ENCODE measurements at regions not wholly inside any gene's neighbourhood (a gene's known extent, or its start where the extent isn't known, plus 50 kb on each side); places are given as distances from the start of the nearest gene placed in this dataset.

DNA sequence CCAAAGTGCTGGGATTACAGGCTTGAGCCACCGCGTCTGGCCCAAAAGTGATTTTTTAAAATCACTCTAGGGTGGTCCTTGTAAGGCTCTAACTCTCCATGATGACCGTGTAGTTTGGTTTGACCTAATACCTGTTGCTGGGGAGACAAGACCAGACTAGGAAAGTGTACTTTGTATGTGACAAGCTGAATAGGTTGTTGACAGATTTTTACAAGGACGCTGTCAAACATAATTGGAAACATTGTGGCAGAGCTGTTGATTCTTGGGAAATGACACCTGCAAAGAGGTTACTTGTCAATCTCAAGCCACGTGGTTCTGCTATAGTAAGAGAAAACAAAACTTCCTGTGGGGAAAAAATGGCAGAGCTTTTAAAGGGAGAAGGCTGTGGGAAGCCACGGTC is 802.4 kb upstream of the HS3ST1 start:
- DNase-seq (ENCODE audit: low read depth in 1 of 2, low spot score in 1 of 2), result no peak

GRCh38 chr4:12221031-12221430 is 792.3 kb upstream of the HS3ST1 start:
- DNase-seq (ENCODE audit: low read depth in 1 of 2, low spot score in 1 of 2), result no peak

DNA sequence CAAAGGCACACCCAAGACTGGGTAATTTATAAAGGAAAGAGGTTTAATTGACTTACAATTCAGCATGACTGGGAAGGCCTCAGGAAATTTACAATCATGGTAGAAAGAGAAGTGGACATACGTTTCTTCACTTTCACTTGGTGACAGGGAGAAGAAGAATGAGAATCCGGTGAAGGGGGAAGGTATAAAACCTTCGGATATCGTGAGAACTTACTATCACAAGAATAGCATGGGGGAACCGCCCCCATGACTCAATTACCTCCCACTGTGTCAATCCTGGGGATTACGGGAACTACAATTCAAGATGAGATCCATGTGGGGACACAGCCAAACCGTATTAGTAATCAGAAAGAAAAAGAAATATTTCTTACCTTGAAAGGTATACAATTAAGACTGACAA is 782.9 kb upstream of the HS3ST1 start:
- no peak for DNase-seq (ENCODE audit: low read depth in 1 of 2, low spot score in 1 of 2)

GRCh38 chr4:12207396-12207795 is 778.7 kb upstream of the HS3ST1 start:
- no peak for DNase-seq (ENCODE audit: low read depth in 1 of 2, low spot score in 1 of 2)

GRCh38 chr4:12206091-12206490 is 777.4 kb upstream of the HS3ST1 start:
- DNase-seq (ENCODE audit: low read depth in 1 of 2, low spot score in 1 of 2), result no peak

DNA sequence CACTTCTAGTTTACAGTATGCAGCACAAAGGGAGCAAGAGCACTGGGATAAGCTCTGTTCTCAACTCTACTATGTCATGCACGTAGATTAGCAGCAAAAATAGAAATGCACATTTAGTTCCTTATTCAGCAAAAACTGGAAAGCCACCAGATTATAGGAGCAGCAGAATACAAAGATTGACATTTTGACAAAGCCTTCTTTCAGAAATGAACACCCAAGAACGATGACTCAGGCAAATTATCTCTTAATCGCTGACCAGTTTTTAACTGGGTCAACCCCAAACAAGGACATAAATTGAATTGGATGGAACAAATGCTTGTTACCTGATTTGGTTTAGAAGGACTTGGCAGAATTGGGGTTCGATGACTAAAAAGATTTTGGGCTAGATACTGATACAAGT is 775.3 kb upstream of the HS3ST1 start:
- no peak for DNase-seq (ENCODE audit: low read depth in 1 of 2, low spot score in 1 of 2)

- no peak for DNase-seq (ENCODE audit: low read depth in 1 of 2, low spot score in 1 of 2)
Observed at GRCh38 chr4:12200226-12200625, 771.5 kb upstream of the HS3ST1 start.

- no peak for DNase-seq (ENCODE audit: low read depth in 1 of 2, low spot score in 1 of 2)
Observed at GRCh38 chr4:12186526-12186925, 757.8 kb upstream of the HS3ST1 start.

- DNase-seq (ENCODE audit: low read depth in 1 of 2, low spot score in 1 of 2), result no peak
Observed at GRCh38 chr4:12178614-12179610, 750.2 kb upstream of the HS3ST1 start.

GRCh38 chr4:12177416-12177815 is 748.7 kb upstream of the HS3ST1 start:
- DNase-seq (ENCODE audit: low read depth in 1 of 2, low spot score in 1 of 2), result no peak

DNA sequence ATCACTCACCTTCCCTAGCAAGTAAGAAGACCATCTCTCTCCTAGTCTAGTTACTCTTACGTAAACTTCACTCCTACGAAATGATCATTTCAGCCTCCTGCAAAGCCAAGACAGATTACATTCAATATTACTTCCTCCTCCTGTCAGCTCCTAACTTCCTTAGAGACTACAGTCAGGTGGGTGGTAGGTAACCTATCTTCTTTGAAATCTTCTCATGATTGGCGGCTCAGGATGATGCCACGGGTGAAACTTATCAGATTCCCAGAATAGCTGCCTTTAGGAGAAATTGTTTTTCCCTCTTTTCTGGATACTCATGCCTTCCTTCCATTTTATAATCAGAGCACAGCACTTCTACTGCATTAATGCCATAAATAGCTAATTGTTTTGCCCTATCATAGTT is 744.8 kb upstream of the HS3ST1 start:
- DNase-seq (ENCODE audit: low read depth in 1 of 2, low spot score in 1 of 2), result no peak

DNA sequence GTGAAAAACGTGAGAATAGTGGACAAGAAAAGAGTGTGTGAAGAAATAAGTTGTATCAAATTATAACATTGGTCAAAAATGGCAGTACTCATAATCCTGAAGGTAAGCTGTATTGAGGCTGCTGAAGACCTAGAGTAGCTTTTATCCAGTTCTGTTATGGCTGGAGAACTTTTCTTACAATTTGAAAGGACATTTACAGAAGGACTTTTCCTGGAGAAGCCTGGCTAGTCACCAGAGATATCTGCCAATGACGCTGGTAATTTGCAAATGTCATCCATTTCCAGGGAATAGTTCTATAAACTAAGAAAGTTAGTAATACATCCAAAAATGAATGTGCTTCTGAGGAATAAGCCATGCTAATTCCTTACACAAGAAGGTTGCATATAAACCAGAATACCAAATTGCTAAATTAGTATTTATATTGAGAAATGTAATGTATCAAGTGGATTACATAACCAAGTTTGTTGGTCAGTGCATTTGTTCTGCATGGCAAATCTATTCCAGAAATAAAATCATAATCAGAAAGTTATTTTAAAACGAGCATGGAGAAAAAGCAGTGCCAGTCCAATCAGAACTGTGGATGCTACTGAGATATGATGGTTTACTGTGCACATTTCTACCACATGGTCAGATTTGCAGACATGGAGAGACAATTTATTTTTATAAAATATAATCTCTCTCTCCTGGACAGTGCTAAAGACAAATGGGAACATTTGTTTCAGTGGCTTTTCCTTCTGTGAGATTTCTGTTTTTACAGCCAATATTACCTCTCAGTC is 743.7 kb upstream of the HS3ST1 start:
- no peak for DNase-seq (ENCODE audit: low read depth in 1 of 2, low spot score in 1 of 2)

- no peak for DNase-seq (ENCODE audit: low read depth in 1 of 2, low spot score in 1 of 2)
Observed at GRCh38 chr4:12170308-12170707, 741.6 kb upstream of the HS3ST1 start.

DNA sequence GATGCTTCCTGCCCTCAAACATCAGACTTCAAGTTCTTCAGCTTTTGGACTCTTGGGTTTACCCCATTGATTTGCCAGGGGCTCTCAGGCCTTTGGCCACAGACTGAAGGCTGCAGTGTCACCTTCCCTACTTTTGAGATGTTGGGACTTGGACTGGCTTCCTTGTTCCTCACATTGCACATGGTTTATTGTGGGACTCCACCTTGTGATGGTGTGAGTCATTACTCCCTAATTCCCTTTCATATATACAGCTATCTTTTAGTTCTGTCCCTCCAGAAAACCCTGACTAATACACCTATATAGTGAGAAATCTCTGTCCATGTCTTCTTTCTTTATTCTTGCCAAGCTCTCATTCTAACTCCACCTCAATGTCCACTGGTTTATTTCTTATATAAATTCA is 736.9 kb upstream of the HS3ST1 start:
- DNase-seq (ENCODE audit: low read depth in 1 of 2, low spot score in 1 of 2), result no peak

GRCh38 chr4:12146339-12146738 is 717.6 kb upstream of the HS3ST1 start:
- DNase-seq (ENCODE audit: low read depth in 1 of 2, low spot score in 1 of 2), result no peak

DNA sequence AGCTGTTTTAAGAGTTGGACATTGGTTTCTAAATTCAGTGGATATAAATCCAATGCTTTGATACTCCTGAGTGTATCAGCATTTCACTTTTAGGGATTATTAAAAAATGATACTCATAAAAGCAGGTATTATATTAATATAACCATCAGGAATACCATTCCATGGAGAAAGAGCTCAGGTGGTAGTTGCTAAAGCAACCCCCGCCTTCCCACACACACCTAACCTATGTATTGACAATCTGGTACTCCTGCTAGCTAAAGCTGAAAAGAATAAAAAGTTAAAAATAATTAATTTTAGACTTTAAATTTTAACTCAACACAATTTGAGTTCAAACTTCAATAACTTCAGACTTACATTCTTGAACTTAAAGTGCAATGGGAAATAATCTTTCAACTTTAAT is 717.1 kb upstream of the HS3ST1 start:
- no peak for DNase-seq (ENCODE audit: low read depth in 1 of 2, low spot score in 1 of 2)

GRCh38 chr4:12145106-12145505 is 716.4 kb upstream of the HS3ST1 start:
- DNase-seq (ENCODE audit: low read depth in 1 of 2, low spot score in 1 of 2), result no peak

DNA sequence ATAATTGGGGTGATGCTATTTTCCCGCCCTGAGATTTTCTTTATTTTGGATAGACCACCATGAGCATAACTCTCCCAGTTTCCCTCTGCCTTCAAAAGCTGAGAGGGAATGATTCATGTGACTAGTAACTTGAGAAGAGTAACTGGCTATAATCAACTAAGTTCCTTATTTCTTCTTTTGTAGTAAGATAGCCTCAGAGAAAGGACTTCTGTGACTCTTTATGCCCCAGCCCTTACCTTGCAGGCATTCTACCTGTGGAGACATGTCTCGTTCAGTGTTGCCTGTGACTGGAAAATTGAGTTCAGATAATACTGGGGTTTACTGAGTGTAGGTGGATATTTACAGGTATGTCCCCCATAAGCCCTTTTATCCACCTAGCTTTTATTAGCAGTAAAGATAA is 715.4 kb upstream of the HS3ST1 start:
- DNase-seq (ENCODE audit: low read depth in 1 of 2, low spot score in 1 of 2), result no peak

DNA sequence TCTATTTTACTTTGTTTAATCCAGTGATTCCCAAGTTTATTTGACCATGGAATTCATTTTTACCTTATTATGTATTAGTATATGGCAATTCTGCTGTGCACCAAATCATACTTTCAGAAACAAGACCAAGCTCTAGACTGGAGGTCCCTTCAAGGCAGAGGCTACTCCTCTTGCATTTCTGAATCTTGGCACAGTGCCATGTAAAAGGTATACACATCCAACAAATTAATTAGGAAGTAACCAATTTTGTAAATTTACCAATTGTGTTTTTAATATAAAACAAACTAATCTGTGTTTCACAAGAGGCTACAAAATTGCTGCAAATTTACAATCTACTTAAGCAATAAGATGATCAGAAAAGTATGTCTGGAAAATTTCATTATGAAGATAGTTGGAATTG is 712.2 kb upstream of the HS3ST1 start:
- DNase-seq (ENCODE audit: low read depth in 1 of 2, low spot score in 1 of 2), result no peak

DNA sequence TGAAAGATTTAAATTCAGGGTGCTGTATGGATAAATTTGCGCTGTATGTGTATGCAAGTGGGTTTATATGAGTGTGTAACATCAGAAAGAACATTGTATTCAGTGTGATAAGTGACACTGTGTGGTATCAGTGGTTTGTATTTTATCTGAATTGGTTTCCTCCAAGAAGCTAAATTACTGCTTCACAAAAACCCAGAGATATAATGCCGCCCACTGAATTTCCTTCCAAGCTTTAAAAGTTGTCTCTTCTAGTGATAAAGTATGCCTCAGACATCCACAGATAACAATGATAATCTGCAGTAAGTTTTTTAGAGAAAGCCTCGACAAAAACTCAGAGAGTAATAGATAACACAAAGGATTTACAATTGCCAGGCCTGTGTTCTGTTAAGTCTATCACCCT is 710.6 kb upstream of the HS3ST1 start:
- DNase-seq (ENCODE audit: low read depth in 1 of 2, low spot score in 1 of 2), result no peak

DNA sequence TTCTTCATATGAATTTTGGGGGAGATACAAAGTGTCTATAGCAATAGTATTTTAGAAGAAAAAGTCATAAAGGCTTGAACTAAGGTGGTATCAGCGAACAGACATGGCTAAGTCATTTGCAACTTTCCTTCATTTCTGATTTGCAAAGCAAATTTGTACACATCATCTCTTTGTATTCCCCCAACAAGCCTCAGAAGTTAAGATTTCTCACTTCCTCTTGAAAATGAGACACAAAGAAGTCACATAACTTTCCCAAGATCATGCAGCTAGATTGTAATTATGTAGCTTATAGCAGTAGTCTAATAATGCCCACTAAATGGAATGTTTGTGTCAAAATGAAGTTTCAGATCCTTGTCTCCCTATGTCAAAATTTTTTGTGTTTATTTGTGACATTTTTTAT is 709.8 kb upstream of the HS3ST1 start:
- no peak for DNase-seq (ENCODE audit: low read depth in 1 of 2, low spot score in 1 of 2)

GRCh38 chr4:12137575-12137974 is 708.9 kb upstream of the HS3ST1 start:
- DNase-seq (ENCODE audit: low read depth in 1 of 2, low spot score in 1 of 2), result no peak

All from activated CD4-positive, alpha-beta T cell treated with anti-CD3 and anti-CD28 coated beads, Interleukin-2, amount 50 U/mL, for 24 hours (primary cell).